ENCODE measurements at regions not wholly inside any gene's neighbourhood (a gene's known extent, or its start where the extent isn't known, plus 50 kb on each side); places are given as distances from the start of the nearest gene placed in this dataset.

GRCh38 chr5:98471458-98471857, 302.0 kb upstream of the RGMB start:
- TF ChIP-seq CTCF (IDR thresholded peaks at IDR 0.05) (no peak), REST (IDR thresholded peaks at IDR 0.05; ENCODE audit: insufficient read depth in 1 of 2, low read depth in 2 of 2, low read length in 1 of 2) (no peak), TCF7L2 (IDR thresholded peaks at IDR 0.05; ENCODE audit: low read depth, low read length) (no peak)
